Inferior parietal cortex (tissue), 1 donor: ENCODE measurements at regions not wholly inside any gene's neighbourhood (a gene's known extent, or its start where the extent isn't known, plus 50 kb on each side); places are given as distances from the start of the nearest gene placed in this dataset.
"Not testable (repeated sequence)": the region's sequence is repeated elsewhere in the genome, so short reads cannot be mapped to it uniquely, and the experiment has no call there.

Experiments
- DNase-seq: peaks from one replicate; pipeline ENCODE4 v3.0.0-alpha.2; 2016; ENCODE audit errors: extremely low spot score

DNA sequence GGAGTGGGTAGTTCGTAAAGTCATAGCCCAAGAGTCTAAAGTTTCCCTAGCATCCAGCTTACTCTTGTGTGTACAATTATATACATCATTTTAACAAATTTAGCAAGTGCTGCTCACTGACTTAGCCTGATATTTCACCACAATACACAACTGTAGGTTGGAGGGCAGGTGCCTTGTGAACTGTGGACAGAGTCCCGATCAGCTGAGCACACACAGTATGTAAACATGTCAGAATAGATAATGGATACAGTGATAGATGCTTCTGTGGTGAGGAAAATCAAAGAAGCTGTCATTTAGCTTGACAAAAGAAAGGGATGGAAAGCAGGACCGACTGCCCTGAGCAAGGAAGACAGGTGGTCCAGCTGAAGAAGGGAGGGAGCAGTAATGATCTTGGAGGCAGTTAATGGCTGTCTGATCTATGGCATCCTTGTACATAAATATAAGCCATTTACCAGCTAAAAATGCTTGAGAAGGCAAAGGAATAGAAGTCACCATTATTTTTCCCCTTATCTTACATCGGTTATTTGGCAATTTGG, 372.8 kb upstream of the UBE2E3 start:
- DNase-seq = no peak

DNA sequence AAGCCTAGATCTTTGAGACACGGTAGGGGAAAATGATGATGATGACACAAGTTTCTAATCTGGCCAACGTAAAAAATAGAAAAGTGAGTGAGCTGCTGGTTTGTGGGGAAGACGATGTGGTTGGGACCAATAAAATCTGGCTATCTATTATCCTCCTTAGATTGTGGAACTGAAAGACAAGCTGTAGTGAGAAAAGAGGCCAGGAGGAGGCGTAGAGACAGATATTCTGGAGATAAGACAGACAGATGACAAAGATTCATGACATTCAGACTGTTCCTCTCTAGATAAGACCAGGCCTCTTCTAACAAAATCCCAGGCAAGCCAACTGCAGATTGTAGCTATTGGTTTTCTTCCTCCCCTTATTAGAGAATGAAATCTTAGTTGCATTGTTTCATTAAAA, 376.3 kb upstream of the UBE2E3 start:
- no peak for DNase-seq

DNA sequence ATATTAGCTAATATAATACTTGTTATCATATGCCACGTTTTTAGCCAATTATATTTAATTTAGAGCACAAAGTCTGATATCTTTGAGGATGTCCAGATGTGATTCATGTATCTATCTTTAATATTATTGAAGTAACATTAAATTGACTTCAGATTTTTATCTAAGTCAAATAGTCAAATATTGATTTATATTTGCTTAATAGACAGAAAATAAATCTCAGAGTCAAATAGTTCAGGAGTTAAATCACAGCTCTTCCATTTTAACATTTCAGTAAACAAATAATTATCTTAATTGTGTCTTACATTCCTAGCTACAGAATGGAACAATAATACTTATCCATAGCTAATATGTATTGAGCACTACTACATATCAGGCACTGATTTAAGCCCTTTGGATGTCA, 379.4 kb upstream of the UBE2E3 start:
- DNase-seq = no peak

DNA sequence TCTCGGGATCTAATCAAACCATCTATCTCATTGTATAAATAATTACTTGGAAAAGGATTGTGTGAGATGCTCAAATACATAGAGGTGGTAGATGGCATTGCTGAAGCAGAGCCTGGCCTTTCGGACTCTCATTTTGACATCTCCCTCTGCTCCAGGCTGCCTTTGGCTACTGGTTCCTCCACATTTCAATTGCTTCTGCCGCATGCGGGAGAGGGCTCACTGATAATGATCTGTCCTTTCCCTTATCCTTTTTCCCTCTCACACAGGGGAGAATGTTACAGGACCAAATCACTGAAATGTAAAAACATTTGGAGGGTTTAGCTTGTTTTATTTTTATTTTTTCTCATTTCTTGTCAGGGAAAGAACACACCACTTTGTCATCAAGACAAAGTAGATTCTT, 380.6 kb upstream of the UBE2E3 start:
- no peak for DNase-seq

DNA sequence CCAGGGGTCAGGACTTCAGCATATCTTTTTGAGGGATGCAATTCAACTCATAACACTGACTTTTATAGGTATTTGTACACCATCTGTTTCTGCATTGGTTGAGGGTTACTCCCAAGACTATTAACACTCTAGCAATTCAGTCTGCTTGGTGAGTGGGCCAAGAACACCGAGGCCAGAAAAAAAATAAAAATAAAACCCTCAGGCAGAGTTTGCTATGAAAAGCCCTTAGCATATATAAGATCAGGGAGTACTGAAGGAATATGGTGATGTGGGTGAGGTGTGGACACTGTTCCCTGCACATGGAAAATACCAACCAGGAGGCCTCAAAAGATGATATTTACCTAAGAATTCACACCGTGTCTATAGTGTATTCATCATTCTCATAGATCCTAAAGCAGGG, 383.2 kb upstream of the UBE2E3 start:
- no peak for DNase-seq

DNA sequence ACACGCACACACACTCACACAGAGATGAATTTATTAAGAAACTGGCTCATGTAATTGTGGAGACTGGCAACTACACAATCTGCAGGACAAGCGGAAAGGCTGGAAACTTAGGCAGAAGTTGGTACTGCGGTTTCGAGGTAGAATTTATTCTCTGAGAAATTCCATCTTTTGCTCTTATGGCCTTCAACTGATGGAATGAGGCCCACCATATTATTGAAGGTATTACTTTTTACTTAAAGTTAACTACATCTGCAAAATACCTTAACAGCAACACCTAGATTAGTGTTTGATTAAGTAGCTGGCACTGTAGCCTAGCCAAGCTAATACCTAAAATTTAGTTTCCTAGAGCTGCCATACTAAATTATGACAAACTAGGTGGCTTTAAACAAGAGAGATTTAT, 384.0 kb upstream of the UBE2E3 start:
- DNase-seq = no peak

DNA sequence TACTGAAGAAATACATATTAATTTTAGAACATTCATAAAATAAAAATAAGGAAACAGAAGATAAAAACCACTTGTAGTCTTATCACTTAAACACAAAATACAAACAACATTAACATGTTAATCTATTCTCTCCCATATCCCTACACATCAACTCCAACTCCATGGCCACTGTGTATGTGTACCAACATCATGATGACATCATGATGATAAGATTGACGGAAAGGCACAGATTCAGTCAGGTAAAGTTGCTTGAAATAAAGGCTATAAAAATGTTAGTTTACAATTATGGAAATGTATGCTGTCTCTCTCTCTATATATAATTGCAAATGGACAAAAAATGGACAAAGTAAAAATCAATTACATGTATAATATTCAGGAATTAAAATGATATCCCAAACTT, 388.5 kb upstream of the UBE2E3 start:
- DNase-seq = no peak

DNA sequence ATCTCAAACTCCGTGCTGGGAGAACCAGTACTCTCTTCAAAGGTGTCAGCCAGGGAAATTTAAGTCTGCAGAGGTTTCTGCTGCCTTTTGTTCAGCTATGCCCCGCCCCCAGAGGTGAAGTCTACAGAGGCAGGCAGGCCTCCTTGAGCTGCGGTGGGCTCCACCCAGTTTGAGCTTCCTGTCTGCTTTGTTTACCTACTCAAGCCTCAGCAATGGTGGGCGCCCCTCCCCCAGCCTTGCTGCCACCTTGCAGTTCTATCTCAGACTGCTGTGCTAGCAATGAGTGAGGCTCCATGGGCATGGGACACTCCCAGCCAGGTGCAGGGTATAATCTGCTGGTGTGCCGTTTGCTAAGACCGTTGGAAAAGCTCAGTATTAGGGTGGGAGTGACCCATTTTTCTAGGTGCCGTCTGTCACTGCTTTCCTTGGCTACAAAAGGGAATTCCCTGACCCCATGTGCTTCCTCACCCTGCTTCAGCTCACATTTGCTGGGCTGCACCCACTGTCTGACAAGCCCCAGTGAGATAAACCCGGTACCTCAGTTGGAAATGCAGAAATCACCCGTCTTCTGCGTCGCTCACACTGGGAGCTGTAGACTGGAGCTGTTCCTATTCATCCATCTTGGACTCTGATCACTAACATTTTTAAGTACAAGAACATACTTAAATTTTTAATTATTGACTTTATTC, 389.2 kb upstream of the UBE2E3 start:
- not testable (repeated sequence) for DNase-seq

DNA sequence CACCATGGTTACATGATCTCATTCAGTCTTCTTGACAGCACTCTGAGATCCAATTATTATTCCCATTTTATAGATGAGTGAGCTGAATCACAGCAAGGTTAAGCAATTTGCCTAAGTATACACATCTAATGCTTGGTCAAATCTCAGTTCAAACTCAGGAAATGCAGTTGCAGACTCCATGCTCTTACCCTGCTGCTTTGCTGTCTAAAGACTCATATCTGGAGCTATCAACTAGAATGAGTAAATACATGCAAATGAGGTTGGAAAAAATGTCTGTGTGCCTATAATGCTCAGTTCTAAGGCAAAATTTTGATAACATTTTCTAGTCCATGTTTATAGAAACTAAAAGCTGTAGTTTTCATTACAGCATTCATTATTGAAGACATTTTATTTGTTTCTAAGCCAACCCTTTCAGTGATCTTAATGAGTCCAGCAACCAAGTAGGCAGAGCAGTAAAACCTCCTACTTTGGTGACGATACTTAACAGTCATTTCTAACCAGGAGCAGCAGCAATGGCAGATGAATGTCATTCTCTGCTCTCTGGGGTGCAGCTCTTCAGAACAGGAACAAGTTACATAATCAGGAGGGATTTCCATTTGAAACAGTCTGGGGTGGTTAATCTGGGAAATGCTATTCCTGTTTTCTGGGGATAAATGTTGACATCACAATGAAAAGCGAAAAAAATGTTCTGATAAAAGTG, 396.8 kb upstream of the UBE2E3 start:
- DNase-seq = no peak

DNA sequence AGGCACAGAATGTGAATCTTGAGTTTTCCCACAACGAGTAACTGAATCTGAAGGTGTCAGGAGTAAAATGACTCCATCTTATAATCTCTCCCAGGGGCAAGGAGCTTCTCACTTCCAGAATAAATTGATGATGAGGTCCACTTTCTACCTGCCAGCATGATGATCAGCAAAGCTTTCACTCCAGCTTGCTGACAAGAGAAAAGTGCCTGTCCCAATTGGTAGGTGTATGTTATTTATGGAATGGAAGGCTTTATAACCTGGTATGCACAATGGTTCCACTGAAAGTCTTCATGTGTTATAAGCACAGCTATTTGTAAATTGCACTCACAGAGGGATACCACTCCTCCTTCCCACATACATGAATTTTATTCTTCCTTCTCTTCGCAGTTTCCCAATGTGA, 401.0 kb upstream of the UBE2E3 start:
- DNase-seq = no peak

DNA sequence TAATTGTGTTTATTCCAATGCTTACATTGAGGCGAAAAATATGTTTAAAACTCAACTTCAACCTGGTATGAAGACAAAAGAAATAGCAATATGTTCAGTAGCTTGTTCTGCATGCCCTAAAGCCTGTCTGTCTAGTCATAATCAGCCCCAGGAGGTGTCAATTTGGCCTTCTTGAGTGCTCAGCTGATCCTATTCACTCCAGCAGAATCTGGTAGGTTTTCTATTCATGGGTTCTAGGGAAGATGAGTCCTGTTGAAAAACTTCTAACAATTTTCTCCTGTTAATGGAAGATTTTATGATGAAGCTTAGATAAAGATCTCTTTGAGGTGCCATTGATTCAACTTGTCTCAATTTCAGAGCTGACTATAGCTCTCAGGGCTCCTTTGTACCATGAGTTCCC, 402.0 kb upstream of the UBE2E3 start:
- no peak for DNase-seq

DNA sequence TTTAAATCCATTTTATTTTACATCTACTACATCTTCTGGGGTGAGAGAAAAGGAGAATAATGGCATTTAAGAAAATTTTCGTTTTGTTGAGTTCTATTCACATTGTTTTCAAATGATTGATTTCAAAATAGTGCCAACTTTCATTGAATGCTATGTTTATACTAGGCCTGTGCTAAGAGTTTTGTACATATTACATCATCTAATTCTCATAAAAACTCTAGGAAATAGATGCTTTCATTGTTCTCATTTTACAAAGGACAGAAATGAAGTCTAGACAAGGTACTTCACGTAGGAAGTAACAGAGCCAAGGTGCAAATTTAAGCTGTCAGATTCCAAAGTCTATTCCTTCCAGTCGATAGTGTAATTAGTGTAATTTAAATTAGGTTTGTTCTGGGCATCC, 402.8 kb upstream of the UBE2E3 start:
- DNase-seq = no peak

DNA sequence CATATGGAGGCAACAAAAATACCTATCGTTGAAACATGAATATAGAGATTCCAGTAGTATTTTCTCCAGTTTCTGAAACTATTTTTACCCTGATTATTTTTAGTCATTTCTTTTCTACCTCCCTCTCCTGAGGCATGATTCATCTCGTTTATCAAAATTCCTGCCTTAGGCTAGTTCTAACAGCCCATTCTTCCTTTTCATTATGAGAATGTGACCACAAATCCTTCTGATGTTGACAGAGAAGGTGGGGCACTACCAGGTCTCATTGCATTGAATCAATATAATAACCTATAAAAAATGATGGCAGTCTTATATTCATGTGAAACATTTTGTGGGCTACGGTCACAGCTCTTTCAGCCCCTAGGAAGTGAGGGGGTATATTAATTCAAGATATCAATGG, 406.5 kb upstream of the UBE2E3 start:
- DNase-seq = no peak

DNA sequence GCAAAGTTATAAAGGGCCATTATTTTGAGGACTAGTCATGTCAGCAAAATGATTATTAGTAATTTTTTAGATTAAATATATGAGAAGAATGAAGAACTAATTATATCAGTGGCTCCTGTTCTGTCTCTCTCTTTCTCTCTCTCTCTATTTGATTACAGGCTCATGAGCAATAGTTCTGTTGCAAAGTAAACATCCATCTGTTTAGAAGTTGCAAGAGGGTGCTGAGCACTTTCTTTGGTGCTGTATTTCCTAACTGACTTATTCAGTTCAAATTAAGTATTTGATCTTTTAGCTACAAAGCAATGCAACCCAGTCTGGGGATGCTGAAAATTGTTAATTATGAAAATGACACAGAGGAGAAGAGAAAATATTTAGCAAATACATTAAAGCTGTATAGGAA, 408.1 kb upstream of the UBE2E3 start:
- DNase-seq = no peak

DNA sequence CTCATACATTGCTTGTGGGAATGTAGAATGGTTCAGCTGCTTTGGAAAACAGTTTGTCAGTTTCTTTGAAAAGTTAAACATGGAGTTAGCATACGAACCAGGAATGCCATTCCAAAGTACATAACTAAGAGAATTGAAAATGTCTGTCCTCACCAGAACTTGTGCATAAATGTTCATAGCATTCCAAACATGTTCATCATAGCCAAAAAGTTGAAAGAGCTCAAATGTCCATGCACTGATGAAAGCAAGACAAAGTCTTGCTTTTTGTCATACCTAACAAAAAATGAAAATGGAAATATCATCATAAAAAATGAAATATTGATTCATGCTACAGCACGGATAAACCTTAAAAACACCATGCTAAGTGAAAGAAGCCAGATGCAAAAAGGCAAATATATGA, 408.8 kb upstream of the UBE2E3 start:
- no peak for DNase-seq

DNA sequence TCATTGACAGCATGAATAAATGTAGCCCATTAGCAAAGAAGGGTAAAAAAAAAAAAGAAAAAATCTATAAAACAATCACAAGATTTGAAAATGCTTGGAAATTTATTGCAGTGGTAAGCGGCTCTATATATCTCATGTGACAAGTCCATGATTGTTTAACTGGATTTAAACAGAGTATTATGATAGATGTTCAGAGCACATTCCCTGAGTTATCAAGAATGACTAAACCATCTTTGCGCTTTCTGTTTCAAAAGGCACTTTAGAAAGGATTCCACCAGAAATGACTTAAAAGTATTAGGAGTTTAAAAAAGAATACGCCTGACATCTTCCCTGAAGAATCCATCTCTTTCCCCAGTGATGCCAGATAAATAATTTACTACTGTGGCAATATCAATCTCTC, 409.5 kb upstream of the UBE2E3 start:
- no peak for DNase-seq

DNA sequence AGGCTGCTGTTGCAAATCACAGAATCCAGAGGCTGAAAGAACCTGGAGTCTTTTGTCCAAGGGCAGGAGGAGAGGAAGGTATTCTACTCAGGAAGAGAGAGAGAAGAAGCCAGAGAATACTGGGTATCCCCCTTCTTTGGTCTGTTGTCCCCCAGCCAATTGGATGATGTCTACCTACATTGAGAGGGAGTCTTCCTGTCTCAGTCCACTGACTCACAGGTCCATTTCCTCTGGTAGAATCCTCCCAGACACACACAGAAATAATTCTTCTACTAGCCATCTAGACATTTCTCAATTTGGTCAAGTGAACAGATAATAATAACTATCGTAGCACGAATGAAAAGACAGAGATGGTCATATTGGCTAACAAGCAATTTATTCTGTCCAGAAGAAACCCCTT, 416.4 kb upstream of the UBE2E3 start:
- DNase-seq = no peak

DNA sequence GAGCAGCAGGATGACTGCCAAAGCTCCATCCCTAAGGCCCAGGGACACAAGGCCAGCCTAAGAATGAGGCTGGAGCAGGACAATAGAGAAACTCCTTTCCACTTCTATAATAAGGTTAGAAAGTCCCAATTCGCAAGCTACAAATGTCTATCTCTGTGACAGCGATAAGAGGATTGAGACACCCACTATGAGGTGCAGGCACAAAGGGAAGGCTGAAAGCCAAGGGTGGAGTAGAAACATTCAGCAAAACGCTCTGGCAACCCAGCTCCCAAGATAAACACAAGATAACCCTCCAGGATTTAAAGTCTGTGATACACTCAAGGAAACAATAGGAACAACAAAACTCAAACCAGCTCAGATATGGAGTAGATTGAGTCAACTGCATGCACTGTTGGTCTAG, 418.0 kb upstream of the UBE2E3 start:
- no peak for DNase-seq

DNA sequence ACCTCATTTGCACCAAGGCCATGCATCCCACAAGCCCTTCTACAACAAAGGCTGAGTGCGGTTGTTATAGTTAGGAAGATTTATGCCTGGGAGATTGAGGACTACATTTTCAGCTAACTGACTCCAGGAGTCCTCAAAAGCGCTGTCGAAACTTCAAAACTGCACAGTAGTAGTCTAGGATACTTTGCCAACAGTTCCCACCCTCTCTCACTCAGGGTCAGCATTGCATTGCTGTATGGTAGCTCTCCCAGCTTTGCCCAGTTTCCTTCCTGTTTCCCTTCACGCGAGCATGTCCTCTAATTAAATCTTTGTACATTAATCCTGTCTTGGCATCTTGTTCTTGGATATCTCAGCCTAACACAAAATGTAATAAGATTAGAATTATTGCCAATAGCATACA, 420.6 kb upstream of the UBE2E3 start:
- DNase-seq = no peak

DNA sequence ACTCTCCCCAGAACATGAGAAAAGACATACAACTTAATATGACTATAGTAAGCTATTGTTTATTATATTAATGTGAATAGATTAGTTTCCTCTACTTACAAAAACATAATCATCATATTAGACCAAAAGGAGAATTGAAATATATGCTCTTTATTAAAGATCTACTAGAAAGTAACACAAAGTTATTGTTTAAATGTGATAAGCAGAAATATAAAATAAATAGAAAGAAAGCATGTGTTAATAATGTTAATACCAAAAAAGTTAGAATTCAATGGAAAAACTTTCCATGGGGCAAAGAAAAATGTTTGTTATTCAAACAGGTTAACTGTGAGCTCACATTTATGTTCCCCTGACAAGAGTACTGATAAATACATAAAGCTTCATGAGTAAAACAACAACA, 421.4 kb upstream of the UBE2E3 start:
- no peak for DNase-seq

DNA sequence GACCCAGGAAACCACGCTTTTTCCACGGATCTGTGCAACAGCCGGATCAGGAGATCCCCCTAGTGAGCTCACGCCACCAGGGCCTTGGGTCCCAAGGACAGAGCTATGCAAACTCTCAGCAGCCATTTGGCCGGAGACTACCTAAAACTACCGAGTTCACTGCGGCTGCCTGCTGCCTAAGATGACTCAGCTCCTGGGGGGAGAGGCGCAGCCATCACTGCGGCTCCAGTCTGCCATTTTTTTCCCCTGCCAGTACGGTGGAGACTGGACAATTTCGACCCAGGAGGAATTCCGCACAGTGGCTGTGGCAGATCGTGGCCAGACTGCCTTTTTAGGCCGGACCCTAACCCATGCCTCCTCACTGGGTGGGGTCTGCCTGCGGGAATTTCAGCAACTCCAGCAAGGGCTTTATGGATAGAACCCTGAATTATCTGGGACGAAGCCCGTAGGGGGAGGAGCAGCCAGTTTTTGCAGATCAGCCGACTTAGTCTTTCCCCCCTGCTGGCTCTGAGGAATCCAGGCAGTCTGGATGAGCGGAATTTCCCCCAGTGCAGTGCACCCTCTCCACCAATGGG, 424.9 kb upstream of the UBE2E3 start:
- DNase-seq = no peak

DNA sequence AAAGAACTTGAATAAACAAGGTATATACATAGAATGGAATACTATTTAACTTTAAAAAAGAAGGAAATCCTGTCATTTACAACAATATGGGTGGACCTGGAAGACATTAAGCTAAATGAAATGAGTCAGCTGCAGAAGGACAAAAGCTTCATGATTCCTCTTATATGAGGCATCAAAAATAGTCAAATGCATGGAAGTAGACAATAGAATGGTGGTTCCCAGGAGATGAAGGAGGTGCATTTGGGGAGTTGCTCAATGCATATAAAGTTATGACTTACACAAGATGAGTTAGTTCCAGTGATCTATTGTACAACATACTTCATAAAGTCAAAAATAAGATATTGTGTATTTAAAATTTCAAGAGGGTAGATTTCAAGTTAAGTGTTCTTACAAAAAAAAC, 426.1 kb upstream of the UBE2E3 start:
- no peak for DNase-seq

DNA sequence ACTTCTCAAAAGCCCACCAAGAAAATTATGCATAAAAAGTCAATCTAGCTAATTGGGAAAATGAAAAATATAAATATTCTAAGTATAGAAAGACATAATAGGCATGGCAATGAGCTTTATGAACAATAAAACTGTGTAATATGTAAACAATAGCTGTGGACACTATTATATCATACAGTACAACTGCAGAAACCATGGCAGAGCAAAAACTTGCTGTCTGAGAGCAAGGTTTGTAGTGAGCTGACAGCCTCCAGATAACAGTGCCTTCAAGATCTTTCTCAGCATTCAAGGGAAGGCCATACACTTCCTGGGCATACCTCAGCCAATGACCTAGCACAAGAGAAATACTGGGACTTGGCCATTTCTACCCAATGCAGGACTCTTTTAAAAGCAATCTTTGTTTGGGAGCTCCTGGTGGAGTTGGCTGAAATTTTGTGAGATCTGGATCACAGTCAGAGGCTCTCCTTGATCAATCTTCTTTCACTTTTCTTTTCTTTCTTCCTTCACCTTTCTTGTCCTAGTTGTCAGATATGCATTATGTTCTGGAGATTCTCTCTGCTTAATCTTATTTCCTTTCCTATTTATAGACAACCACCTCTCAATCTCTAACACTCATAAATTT, 427.2 kb upstream of the UBE2E3 start:
- DNase-seq = no peak
